Thyroid gland (tissue), 4 donors: ENCODE measurements at regions not wholly inside any gene's neighbourhood (a gene's known extent, or its start where the extent isn't known, plus 50 kb on each side); places are given as distances from the start of the nearest gene placed in this dataset.

ENCODE experiments used
- DNase-seq, 2 donors: peaks; one replicate each; pipeline ENCODE4 v3.0.0-alpha.2; 2019
- H3K27ac ChIP-seq, 3 donors: fragments of 200-600 bp; sonication (generic); 1 replicate in 2 of 3; 2 replicates in 1 of 3; pipeline ENCODE4 v1.5.1; 2016 to 2019; ENCODE audit warnings: mild to moderate bottlenecking in 1 of 3, moderate library complexity in 1 of 3
- H3K27me3 ChIP-seq: fragments of 200-600 bp; sonication (generic); one replicate; pipeline ENCODE4 v1.5.1; 2019
- H3K36me3 ChIP-seq, 2 donors: fragments of 200-600 bp; sonication (generic); one replicate each; pipeline ENCODE4 v1.5.1; 2016 to 2019
- H3K4me1 ChIP-seq, 2 donors: fragments of 200-600 bp; sonication (generic); one replicate each; pipeline ENCODE4 v1.5.1; 2017 to 2019
- H3K4me3 ChIP-seq, 3 donors: fragments of 200-600 bp; sonication (generic); replicated peaks in 1 of 3; 1 replicate in 2 of 3; 2 replicates in 1 of 3; pipeline ENCODE4 v1.5.1; 2016; ENCODE audit warnings: mild to moderate bottlenecking in 1 of 3
- H3K9me3 ChIP-seq: fragments of 200-600 bp; sonication (generic); one replicate; pipeline ENCODE4 v1.5.1; 2017
- CTCF ChIP-seq, 6 experiments: fragments of 200-600 bp in 3 of 6; fragments of 450-650 bp in 3 of 6; sonication (generic) in 3 of 6; IDR thresholded peaks; one replicate each; pipeline ENCODE4 v1.5.1; 2016 to 2019; ENCODE audit warnings: antibody characterized with exemption in 6 of 6, mild to moderate bottlenecking in 2 of 6, inconsistent platforms in 1 of 6, moderate library complexity in 1 of 6
- POLR2A ChIP-seq, 2 donors: fragments of 450-650 bp; IDR thresholded peaks; one replicate each; pipeline ENCODE4 v1.6.1; 2017; ENCODE audit warnings: antibody characterized with exemption in 2 of 2, mild to moderate bottlenecking in 2 of 2, moderate library complexity in 1 of 2
- WGBS, 2 donors: methylation state at CpG; one replicate each; pipeline ENCODE4 v1.1.5; 2017; 5-methylcytosine and 5-hydroxymethylcytosine counted together
- intact Hi-C: fragments of 100-400 bp; cut with DNase I; formaldehyde crosslinking; loops from one replicate; pipeline ENCODE4 v1.15.1; 2023

- H3K27me3 ChIP-seq, result no peaks in the 10 kb centered on the region
- H3K4me1 ChIP-seq, result no peaks in the 10 kb centered on the region
- no peaks in the 10 kb centered on the region for H3K9me3 ChIP-seq
- no peak for DNase-seq
- WGBS, 2 donors, result 85 to 86% methylated on average over 2 of the region's 2 CpGs
- H3K27ac ChIP-seq, result no peak overlapping the region
- no peaks in the 10 kb centered on the region for H3K36me3 ChIP-seq
- TF ChIP-seq POLR2A (IDR thresholded peaks at IDR 0.05), result no peak
- no peak overlapping the region for H3K4me3 ChIP-seq
- intact Hi-C loops, result no loop called here
These were observed 382.6 kb downstream of the CDH2 start for GRCh38 chr18:27794181-27794926.

GRCh38 chr18:27793013-27793785, 383.7 kb downstream of the CDH2 start:
- Histone ChIP-seq H3K4me1 (no peaks in the 10 kb centered on the region), H3K36me3 (no peaks in the 10 kb centered on the region), H3K4me3 (no peak overlapping the region), H3K27me3 (no peaks in the 10 kb centered on the region), H3K27ac (no peak overlapping the region), H3K9me3 (no peaks in the 10 kb centered on the region)
- intact Hi-C loops, result no loop called here
- 77 to 80% methylated on average over 7 of the region's 7 CpGs for WGBS, 2 donors
- TF ChIP-seq CTCF (IDR thresholded peaks at IDR 0.05) (no peak), POLR2A (IDR thresholded peaks at IDR 0.05) (no peak)
- DNase-seq, result no peak

GRCh38 chr18:27789406-27789805, 387.5 kb downstream of the CDH2 start:
- Histone ChIP-seq H3K4me3 (no peak overlapping the region), H3K9me3 (no peaks in the 10 kb centered on the region), H3K4me1 (no peaks in the 10 kb centered on the region), H3K36me3 (no peaks in the 10 kb centered on the region), H3K27me3 (no peaks in the 10 kb centered on the region), H3K27ac (no peak overlapping the region)
- no peak for TF ChIP-seq POLR2A (IDR thresholded peaks at IDR 0.05)
- TF ChIP-seq CTCF (IDR thresholded peaks at IDR 0.05), result no peak
- intact Hi-C loops, result no loop called here
- WGBS, 2 donors, result 95 to 97% methylated on average over 1 of the region's 1 CpG
- DNase-seq, result no peak

- DNase-seq, result no peak
- no peaks in the 10 kb centered on the region for H3K27me3 ChIP-seq
- no peak for TF ChIP-seq POLR2A (IDR thresholded peaks at IDR 0.05)
- no peak for TF ChIP-seq CTCF (IDR thresholded peaks at IDR 0.05)
- H3K9me3 ChIP-seq, result no peaks in the 10 kb centered on the region
- no peak overlapping the region for H3K4me3 ChIP-seq
- no peaks in the 10 kb centered on the region for H3K4me1 ChIP-seq
- H3K36me3 ChIP-seq, result no peaks in the 10 kb centered on the region
- WGBS, 2 donors, result 68 to 74% methylated on average over 1 of the region's 1 CpG
- H3K27ac ChIP-seq, result no peak overlapping the region
- intact Hi-C loops, result no loop called here
These were observed 389.4 kb downstream of the CDH2 start for GRCh38 chr18:27787547-27787946.

GRCh38 chr18:27785815-27786471, 391.0 kb downstream of the CDH2 start:
- no peak overlapping the region for H3K27ac ChIP-seq
- WGBS, 2 donors, result 46 to 54% methylated on average over 16 of the region's 16 CpGs
- TF ChIP-seq POLR2A (IDR thresholded peaks at IDR 0.05), result no peak
- no peak for TF ChIP-seq CTCF (IDR thresholded peaks at IDR 0.05)
- no peaks in the 10 kb centered on the region for H3K36me3 ChIP-seq
- H3K4me3 ChIP-seq, result peak overlapping the region in 1 of 3 donors; percentile 15
- no peaks in the 10 kb centered on the region for H3K4me1 ChIP-seq
- peak; percentile 45 to 68 for DNase-seq
- H3K27me3 ChIP-seq, result no peaks in the 10 kb centered on the region
- H3K9me3 ChIP-seq, result no peaks in the 10 kb centered on the region
- intact Hi-C loops, result no loop called here
